ENCODE measurements at regions not wholly inside any gene's neighbourhood (a gene's known extent, or its start where the extent isn't known, plus 50 kb on each side); places are given as distances from the start of the nearest gene placed in this dataset.

DNA sequence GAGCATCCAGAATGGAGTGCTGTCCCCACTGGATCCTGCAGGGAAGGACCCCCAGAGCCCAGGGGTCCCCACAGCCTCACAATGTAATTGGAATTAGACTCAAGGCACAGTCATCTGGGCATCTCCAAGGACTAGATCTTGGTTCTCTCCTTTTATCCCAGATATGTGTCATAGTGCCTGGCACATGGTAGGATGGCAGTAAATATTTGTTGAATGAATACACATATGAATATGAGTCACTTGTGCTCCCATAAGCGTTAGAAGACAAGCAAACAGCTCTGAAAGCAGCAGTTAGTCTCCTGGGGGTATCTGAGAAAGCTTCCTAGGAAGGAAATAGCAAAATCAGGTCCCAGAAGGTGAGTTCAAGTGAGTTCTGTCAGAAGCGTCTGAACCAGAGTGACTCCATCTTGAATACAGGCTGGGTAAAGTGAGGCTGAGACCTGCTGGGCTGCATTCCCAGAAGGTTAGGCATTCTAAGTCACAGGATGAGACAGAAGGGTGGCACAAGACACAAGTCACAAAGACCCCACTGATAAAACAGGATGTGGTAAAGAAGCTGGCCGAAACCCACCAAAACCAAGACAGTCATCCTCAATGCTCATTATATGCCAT, 234.1 kb upstream of the ID2 start:
- Histone ChIP-seq H3T11ph (ENCODE audit: low read length) (no peak overlapping the region), H2AK5ac (ENCODE audit: insufficient read length, low read length) (no peak overlapping the region), H4K8ac (replicated peaks; ENCODE audit: insufficient read length, low read depth, low read length) (no peak overlapping the region), H2BK120ac (ENCODE audit: low read depth, low read length, poor library complexity, severe bottlenecking) (no peak overlapping the region), H2BK15ac (ENCODE audit: low read depth, low read length) (no peak overlapping the region), H3K23ac (ENCODE audit: insufficient read length, low read depth, low read length) (no peak overlapping the region), H3K79me1 (ENCODE audit: insufficient read depth, low read depth, low read length, poor library complexity, severe bottlenecking) (no peaks in the 10 kb centered on the region), H3K23me2 (ENCODE audit: insufficient read length, low read depth, low read length, poor library complexity, severe bottlenecking) (no peaks in the 10 kb centered on the region), H4K20me1 (ENCODE audit: control insufficient read depth, insufficient read depth, insufficient read length) (no peaks in the 10 kb centered on the region), H3K9me3 (ENCODE audit: control insufficient read depth, low read depth, low read length) (no peaks in the 10 kb centered on the region), H4K5ac (ENCODE audit: insufficient read length, low read depth, low read length) (no peak overlapping the region), H2AFZ (ENCODE audit: low read length) (no peak overlapping the region), H3K4me1 (ENCODE audit: insufficient read depth, low read length) (no peaks in the 10 kb centered on the region), H3K18ac (ENCODE audit: insufficient read length, low read depth, low read length) (no peak overlapping the region), H2BK12ac (ENCODE audit: insufficient read length, low read depth, low read length) (no peak overlapping the region), H2BK5ac (ENCODE audit: insufficient read length, low read length) (no peak overlapping the region), H3K14ac (ENCODE audit: insufficient read depth, low read length) (no peak overlapping the region), H3K4ac (ENCODE audit: low read depth, low read length) (no peak overlapping the region), H4K91ac (ENCODE audit: insufficient read length, low read depth, low read length) (no peak overlapping the region), H3K27ac (ENCODE audit: insufficient read length, low read depth, low read length) (no peak overlapping the region), H2BK20ac (ENCODE audit: low read depth, low read length, poor library complexity, severe bottlenecking) (no peak overlapping the region), H3K79me2 (ENCODE audit: insufficient read depth, low read length) (no peaks in the 10 kb centered on the region), H3K56ac (ENCODE audit: insufficient read length, low read depth, low read length) (no peak overlapping the region), H3K4me2 (ENCODE audit: insufficient read depth, insufficient read length, low read length) (no peak overlapping the region), H3K9ac (ENCODE audit: extremely low read depth, insufficient read length, low read length) (no peak overlapping the region), H3K27me3 (ENCODE audit: insufficient read depth, low read length) (no peaks in the 10 kb centered on the region)
- no CpG with 5 or more reads among the region's 3 CpGs for WGBS (ENCODE audit: extremely low coverage, insufficient read length, low lambda C conversion rate)
- Mint-ChIP-seq H3K27ac (no peak overlapping the region), H3K4me1 (peaks cover 7 to 8% of the 10 kb centered on the region in 2 experiments), H3K9me3 (peaks cover 0 to 7% of the 10 kb centered on the region in 2 experiments; a peak in 2 of 5 replicates), H3K36me3 (ENCODE audit: insufficient read depth in 1 of 3, low read depth in 3 of 3) (0 out of 7 replicates have a peak, but pooled peaks cover 0 to 5% (median 0%) of the 10 kb centered on the region in 3 experiments), H3K4me3 (no peak overlapping the region), H3K27me3 (ENCODE audit: low read depth) (peaks cover 3% of the 10 kb centered on the region; the same call in 1 of the 2 replicates)
- no peak for TF ChIP-seq CTCF (conservative IDR thresholded peaks at IDR 0.05)
- no peak for DNase-seq

All from H9 (cell line).